ENCODE measurements at regions not wholly inside any gene's neighbourhood (a gene's known extent, or its start where the extent isn't known, plus 50 kb on each side); places are given as distances from the start of the nearest gene placed in this dataset.

DNA sequence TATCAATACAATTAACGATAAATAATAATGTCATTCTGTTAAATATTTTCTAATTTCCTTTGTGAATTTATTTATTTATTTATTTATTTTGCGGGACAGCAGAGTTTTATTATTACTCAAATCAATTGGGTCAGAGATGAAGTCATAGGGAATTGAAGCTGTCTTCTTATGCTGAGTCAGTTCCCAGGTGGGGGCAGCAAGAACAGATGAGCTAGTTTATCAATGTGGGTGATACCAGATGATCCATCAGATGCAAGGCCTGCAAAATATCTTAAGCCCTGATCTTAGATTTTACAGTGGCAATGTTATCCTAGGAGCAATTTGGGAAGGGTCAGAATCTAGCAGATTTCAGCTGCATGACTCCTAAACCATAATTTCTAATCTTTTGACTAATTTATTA lies 1050.3 kb downstream of the OTOL1 start:
- TF ChIP-seq, protein P1, sequence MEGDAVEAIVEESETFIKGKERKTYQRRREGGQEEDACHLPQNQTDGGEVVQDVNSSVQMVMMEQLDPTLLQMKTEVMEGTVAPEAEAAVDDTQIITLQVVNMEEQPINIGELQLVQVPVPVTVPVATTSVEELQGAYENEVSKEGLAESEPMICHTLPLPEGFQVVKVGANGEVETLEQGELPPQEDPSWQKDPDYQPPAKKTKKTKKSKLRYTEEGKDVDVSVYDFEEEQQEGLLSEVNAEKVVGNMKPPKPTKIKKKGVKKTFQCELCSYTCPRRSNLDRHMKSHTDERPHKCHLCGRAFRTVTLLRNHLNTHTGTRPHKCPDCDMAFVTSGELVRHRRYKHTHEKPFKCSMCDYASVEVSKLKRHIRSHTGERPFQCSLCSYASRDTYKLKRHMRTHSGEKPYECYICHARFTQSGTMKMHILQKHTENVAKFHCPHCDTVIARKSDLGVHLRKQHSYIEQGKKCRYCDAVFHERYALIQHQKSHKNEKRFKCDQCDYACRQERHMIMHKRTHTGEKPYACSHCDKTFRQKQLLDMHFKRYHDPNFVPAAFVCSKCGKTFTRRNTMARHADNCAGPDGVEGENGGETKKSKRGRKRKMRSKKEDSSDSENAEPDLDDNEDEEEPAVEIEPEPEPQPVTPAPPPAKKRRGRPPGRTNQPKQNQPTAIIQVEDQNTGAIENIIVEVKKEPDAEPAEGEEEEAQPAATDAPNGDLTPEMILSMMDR (IDR thresholded peaks at IDR 0.05): no peak
- no peak for TF ChIP-seq EZH2 (IDR thresholded peaks at IDR 0.05)
- TF ChIP-seq EZH2phosphoT487 (IDR thresholded peaks at IDR 0.05): no peak
